Lung microvascular endothelial cell (primary cell): ENCODE measurements at regions not wholly inside any gene's neighbourhood (a gene's known extent, or its start where the extent isn't known, plus 50 kb on each side); places are given as distances from the start of the nearest gene placed in this dataset.
A peak's percentile ranks its signal among the peaks of the same experiment; 100 is the strongest.
"Not testable (repeated sequence)": the region's sequence is repeated elsewhere in the genome, so short reads cannot be mapped to it uniquely, and the experiment has no call there.

Experiments used
- DNase-seq, 2 donors: peaks; one replicate each; pipeline versions ENCODE4 v3.0.0 to v3.0.0-alpha.2; 2010; ENCODE audit warnings: low read depth in 2 of 2

GRCh38 chr7:136130511-136131303 lies 153.5 kb upstream of the MTPN start:
- no peak for DNase-seq

GRCh38 chr7:136128050-136128449 lies 150.9 kb upstream of the MTPN start:
- DNase-seq, result no peak

- DNase-seq, result no peak
These were observed 146.2 kb upstream of the MTPN start for GRCh38 chr7:136123352-136123751.

- DNase-seq, result no peak
These were observed 144.9 kb upstream of the MTPN start for GRCh38 chr7:136122026-136122425.

GRCh38 chr7:136117539-136117938 lies 140.4 kb upstream of the MTPN start:
- DNase-seq, result no peak

GRCh38 chr7:136116186-136116585 lies 139.0 kb upstream of the MTPN start:
- no peak for DNase-seq

GRCh38 chr7:136114966-136115762 lies 138.0 kb upstream of the MTPN start:
- peak; percentile 61 to 66 for DNase-seq

- DNase-seq, result not testable (repeated sequence)
These were observed 137.3 kb upstream of the MTPN start for GRCh38 chr7:136114467-136114866.

GRCh38 chr7:136109037-136109436 lies 131.9 kb upstream of the MTPN start:
- DNase-seq, result not testable (repeated sequence)

- DNase-seq, result no peak
These were observed 128.0 kb upstream of the MTPN start for GRCh38 chr7:136105191-136105590.

GRCh38 chr7:136104269-136104603 lies 127.1 kb upstream of the MTPN start:
- no peak for DNase-seq

GRCh38 chr7:136103545-136104268 lies 126.5 kb upstream of the MTPN start:
- no peak for DNase-seq

- no peak for DNase-seq
These were observed 125.7 kb upstream of the MTPN start for GRCh38 chr7:136102881-136103280.

GRCh38 chr7:136092714-136093113 lies 115.6 kb upstream of the MTPN start:
- DNase-seq, result not testable (repeated sequence)

GRCh38 chr7:136087881-136088280 lies 110.7 kb upstream of the MTPN start:
- no peak for DNase-seq

- peak; percentile 86 to 92 for DNase-seq
These were observed 109.6 kb upstream of the MTPN start for GRCh38 chr7:136086712-136087111.

GRCh38 chr7:136079934-136080333 lies 102.8 kb upstream of the MTPN start:
- DNase-seq, result no peak

- DNase-seq, result no peak
These were observed 102.3 kb upstream of the MTPN start for GRCh38 chr7:136079478-136079892.

GRCh38 chr7:136079066-136079465 lies 101.9 kb upstream of the MTPN start:
- no peak for DNase-seq

GRCh38 chr7:136078630-136079029 lies 101.5 kb upstream of the MTPN start:
- DNase-seq, result no peak

GRCh38 chr7:136076954-136077353 lies 99.8 kb upstream of the MTPN start:
- DNase-seq, result no peak

- peak; percentile 4 to 59 for DNase-seq
These were observed 97.7 kb upstream of the MTPN start for GRCh38 chr7:136074843-136075242.
